Inferior parietal cortex (tissue), 1 donor: ENCODE measurements at regions not wholly inside any gene's neighbourhood (a gene's known extent, or its start where the extent isn't known, plus 50 kb on each side); places are given as distances from the start of the nearest gene placed in this dataset.
"Not testable (repeated sequence)": the region's sequence is repeated elsewhere in the genome, so short reads cannot be mapped to it uniquely, and the experiment has no call there.

Experiments
- DNase-seq: peaks from one replicate; pipeline ENCODE4 v3.0.0-alpha.2; 2016; ENCODE audit errors: extremely low spot score

- no peak for DNase-seq
These were observed 1007.4 kb upstream of the NOVA1 start for GRCh38 chr14:27605282-27605681.

- DNase-seq, result no peak
These were observed 1010.5 kb upstream of the NOVA1 start for GRCh38 chr14:27608377-27608776.

GRCh38 chr14:27612121-27612520 is 1014.3 kb upstream of the NOVA1 start:
- DNase-seq, result no peak

- no peak for DNase-seq
These were observed 1015.3 kb upstream of the NOVA1 start for GRCh38 chr14:27613102-27613501.

- no peak for DNase-seq
These were observed 1025.9 kb upstream of the NOVA1 start for GRCh38 chr14:27623782-27624181.

- DNase-seq, result no peak
These were observed 1036.5 kb upstream of the NOVA1 start for GRCh38 chr14:27634056-27634970.

- DNase-seq, result not testable (repeated sequence)
These were observed 1042.9 kb upstream of the NOVA1 start for GRCh38 chr14:27640688-27641087.

GRCh38 chr14:27642251-27642866 is 1044.5 kb upstream of the NOVA1 start:
- DNase-seq, result no peak

GRCh38 chr14:27660683-27661082 is 1062.8 kb upstream of the NOVA1 start:
- no peak for DNase-seq

- DNase-seq, result no peak
These were observed 1070.7 kb upstream of the NOVA1 start for GRCh38 chr14:27668531-27668930.

- no peak for DNase-seq
These were observed 1074.2 kb upstream of the NOVA1 start for GRCh38 chr14:27672047-27672446.

GRCh38 chr14:27672811-27673737 is 1075.2 kb upstream of the NOVA1 start:
- not testable (repeated sequence) for DNase-seq

- DNase-seq, result no peak
These were observed 1080.5 kb upstream of the FOXG1 start for GRCh38 chr14:27686137-27686536.

- no peak for DNase-seq
These were observed 1077.6 kb upstream of the FOXG1 start for GRCh38 chr14:27688841-27689444.

- DNase-seq, result no peak
These were observed 1054.2 kb upstream of the FOXG1 start for GRCh38 chr14:27712364-27712763.

- no peak for DNase-seq
These were observed 1051.0 kb upstream of the FOXG1 start for GRCh38 chr14:27715561-27715960.

- DNase-seq, result no peak
These were observed 1044.8 kb upstream of the FOXG1 start for GRCh38 chr14:27721760-27722159.

GRCh38 chr14:27725482-27725881 is 1041.1 kb upstream of the FOXG1 start:
- no peak for DNase-seq

GRCh38 chr14:27727251-27727770 is 1039.3 kb upstream of the FOXG1 start:
- DNase-seq, result no peak

GRCh38 chr14:27730204-27730603 is 1036.4 kb upstream of the FOXG1 start:
- DNase-seq, result no peak

GRCh38 chr14:27739657-27740156 is 1026.9 kb upstream of the FOXG1 start:
- DNase-seq, result no peak
